OCI-LY1 (cell line): ENCODE measurements at regions not wholly inside any gene's neighbourhood (a gene's known extent, or its start where the extent isn't known, plus 50 kb on each side); places are given as distances from the start of the nearest gene placed in this dataset.

ENCODE experiments used
- H2AFZ ChIP-seq: fragments of 200-600 bp; sonication (generic), shearing (Covaris generic); 2 replicates; pipeline ENCODE4 v1.6.0; 2014; ENCODE audit warnings: antibody characterized with exemption, mild to moderate bottlenecking, low read length
- H3F3A ChIP-seq: fragments of 200-600 bp; sonication (generic), shearing (Covaris generic); 2 replicates; pipeline ENCODE4 v1.6.0; 2014; ENCODE audit warnings: mild to moderate bottlenecking, antibody characterized with exemption, low read length, moderate library complexity; ENCODE audit not compliant: insufficient read depth
- H3K27ac ChIP-seq: fragments of 200-600 bp; sonication (generic); 2 replicates; pipeline ENCODE4 v1.5.1; 2014; ENCODE audit warnings: low read length, mixed run types, mild to moderate bottlenecking, low read depth; ENCODE audit not compliant: poor library complexity, severe bottlenecking
- H3K27me3 ChIP-seq: fragments of 200-600 bp; sonication (generic); 2 replicates; pipeline ENCODE4 v1.6.0; 2014; ENCODE audit warnings: antibody characterized with exemption, mild to moderate bottlenecking, low read length, moderate library complexity; ENCODE audit not compliant: insufficient read depth
- H3K36me3 ChIP-seq: fragments of 200-600 bp; sonication (generic); 2 replicates; pipeline ENCODE4 v1.6.1; 2014; ENCODE audit warnings: mild to moderate bottlenecking, antibody characterized with exemption, low read length, moderate library complexity, mixed read lengths; ENCODE audit not compliant: insufficient read depth
- H3K4me1 ChIP-seq: fragments of 200-600 bp; sonication (generic); 2 replicates; pipeline ENCODE4 v1.5.1; 2014; ENCODE audit warnings: mild to moderate bottlenecking, low read length, moderate library complexity; ENCODE audit not compliant: insufficient read depth, severe bottlenecking
- H3K4me2 ChIP-seq: fragments of 200-600 bp; sonication (generic), shearing (Covaris generic); 2 replicates; pipeline ENCODE4 v1.6.1; 2014; ENCODE audit warnings: low read length
- H3K4me3 ChIP-seq: fragments of 200-600 bp; sonication (generic); 2 replicates; pipeline ENCODE4 v1.5.1; 2014; ENCODE audit warnings: low read length, low read depth, mild to moderate bottlenecking, mixed read lengths; ENCODE audit not compliant: poor library complexity, severe bottlenecking
- H3K79me2 ChIP-seq: fragments of 200-600 bp; shearing (Covaris generic); 2 replicates; pipeline ENCODE4 v1.6.1; 2016; ENCODE audit warnings: mixed run types, low read length, mixed read lengths; ENCODE audit not compliant: insufficient read depth
- H3K9ac ChIP-seq: fragments of 200-600 bp; sonication (generic), shearing (Covaris generic); 2 replicates; pipeline ENCODE4 v1.6.1; 2014; ENCODE audit warnings: mild to moderate bottlenecking, low read length, mixed read lengths
- H3K9me2 ChIP-seq: fragments of 200-600 bp; sonication (generic), shearing (Covaris generic); 2 replicates; pipeline ENCODE4 v1.6.1; 2014; ENCODE audit warnings: low read depth, mild to moderate bottlenecking, low read length, mixed read lengths
- H3K9me3 ChIP-seq: fragments of 200-600 bp; shearing (Covaris generic); 2 replicates; pipeline ENCODE4 v1.6.1; 2014; ENCODE audit warnings: low read length, mixed read lengths
- H4K20me1 ChIP-seq: fragments of 200-600 bp; sonication (generic), shearing (Covaris generic); 2 replicates; pipeline ENCODE4 v1.6.0; 2016; ENCODE audit warnings: mild to moderate bottlenecking, low read length; ENCODE audit not compliant: insufficient read depth
- EZH2 ChIP-seq: fragments of 200-600 bp; sonication (generic), shearing (Covaris generic); IDR thresholded peaks from 2 replicates; pipeline ENCODE4 v1.8.0; 2017; ENCODE audit warnings: borderline replicate concordance, mixed run types, mild to moderate bottlenecking, antibody characterized with exemption, low read length, moderate library complexity, mixed read lengths
- TF ChIP-seq, protein P1 (sequence below): fragments of 200-600 bp; sonication (generic), shearing (Covaris generic); IDR thresholded peaks from 2 replicates; pipeline ENCODE4 v1.5.1; 2017; ENCODE audit warnings: mild to moderate bottlenecking, antibody characterized with exemption, low read length, moderate library complexity, mixed read lengths

GRCh38 chr3:28050885-28051284, 190.5 kb upstream of the CMC1 start:
- Histone ChIP-seq H3K9ac (no peak overlapping the region), H2AFZ (no peak overlapping the region), H4K20me1 (no peaks in the 10 kb centered on the region), H3K9me3 (no peaks in the 10 kb centered on the region), H3F3A (no peaks in the 10 kb centered on the region), H3K27ac (no peak overlapping the region), H3K4me2 (no peak overlapping the region), H3K9me2 (no peaks in the 10 kb centered on the region), H3K4me1 (no peaks in the 10 kb centered on the region), H3K79me2 (no peaks in the 10 kb centered on the region), H3K4me3 (no peak overlapping the region), H3K27me3 (no peaks in the 10 kb centered on the region), H3K36me3 (no peaks in the 10 kb centered on the region)
- TF ChIP-seq EZH2 = no peak
- TF ChIP-seq, protein P1, sequence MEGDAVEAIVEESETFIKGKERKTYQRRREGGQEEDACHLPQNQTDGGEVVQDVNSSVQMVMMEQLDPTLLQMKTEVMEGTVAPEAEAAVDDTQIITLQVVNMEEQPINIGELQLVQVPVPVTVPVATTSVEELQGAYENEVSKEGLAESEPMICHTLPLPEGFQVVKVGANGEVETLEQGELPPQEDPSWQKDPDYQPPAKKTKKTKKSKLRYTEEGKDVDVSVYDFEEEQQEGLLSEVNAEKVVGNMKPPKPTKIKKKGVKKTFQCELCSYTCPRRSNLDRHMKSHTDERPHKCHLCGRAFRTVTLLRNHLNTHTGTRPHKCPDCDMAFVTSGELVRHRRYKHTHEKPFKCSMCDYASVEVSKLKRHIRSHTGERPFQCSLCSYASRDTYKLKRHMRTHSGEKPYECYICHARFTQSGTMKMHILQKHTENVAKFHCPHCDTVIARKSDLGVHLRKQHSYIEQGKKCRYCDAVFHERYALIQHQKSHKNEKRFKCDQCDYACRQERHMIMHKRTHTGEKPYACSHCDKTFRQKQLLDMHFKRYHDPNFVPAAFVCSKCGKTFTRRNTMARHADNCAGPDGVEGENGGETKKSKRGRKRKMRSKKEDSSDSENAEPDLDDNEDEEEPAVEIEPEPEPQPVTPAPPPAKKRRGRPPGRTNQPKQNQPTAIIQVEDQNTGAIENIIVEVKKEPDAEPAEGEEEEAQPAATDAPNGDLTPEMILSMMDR = no peak

- H2AFZ ChIP-seq = no peak overlapping the region
- H3K36me3 ChIP-seq = no peaks in the 10 kb centered on the region
- H3K4me3 ChIP-seq = no peak overlapping the region
- TF ChIP-seq, protein P1 = no peak
- no peak for TF ChIP-seq EZH2
- H3K9ac ChIP-seq = no peak overlapping the region
- no peak overlapping the region for H3K4me2 ChIP-seq
- H3K9me3 ChIP-seq = no peaks in the 10 kb centered on the region
- no peaks in the 10 kb centered on the region for H4K20me1 ChIP-seq
- H3K4me1 ChIP-seq = no peaks in the 10 kb centered on the region
- H3F3A ChIP-seq = no peaks in the 10 kb centered on the region
- no peaks in the 10 kb centered on the region for H3K79me2 ChIP-seq
- no peaks in the 10 kb centered on the region for H3K27me3 ChIP-seq
- no peak overlapping the region for H3K27ac ChIP-seq
- no peaks in the 10 kb centered on the region for H3K9me2 ChIP-seq
Measured at GRCh38 chr3:28053759-28054158, 187.7 kb upstream of the CMC1 start.

DNA sequence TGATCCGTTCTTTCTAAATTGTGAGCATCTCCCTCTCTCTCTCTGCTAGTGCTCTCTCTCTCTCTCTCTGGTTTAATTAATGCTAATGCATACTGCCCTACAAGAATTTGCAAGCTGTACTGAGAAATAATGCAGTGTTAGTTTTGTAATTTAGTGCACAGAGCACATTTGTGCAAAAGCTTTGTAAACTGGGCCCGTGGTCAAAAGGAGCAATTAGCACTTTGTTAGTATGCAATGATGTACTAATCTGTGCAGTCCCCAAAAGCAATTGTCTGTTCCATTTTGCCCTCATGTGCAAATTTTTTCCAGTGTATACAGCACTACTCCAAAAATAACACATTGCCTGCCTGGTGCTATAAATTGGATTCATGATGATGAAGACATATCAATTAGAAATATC, 184.6 kb upstream of the CMC1 start:
- H3K27me3 ChIP-seq = no peaks in the 10 kb centered on the region
- H3K9me3 ChIP-seq = no peaks in the 10 kb centered on the region

More for the DNA sequence above, 184.6 kb upstream of the CMC1 start:
- no peak overlapping the region for H3K4me2 ChIP-seq
- no peaks in the 10 kb centered on the region for H3K9me2 ChIP-seq
- no peak overlapping the region for H2AFZ ChIP-seq
- no peak overlapping the region for H3K9ac ChIP-seq
- H3K27ac ChIP-seq = no peak overlapping the region
- H3K79me2 ChIP-seq = no peaks in the 10 kb centered on the region
- no peaks in the 10 kb centered on the region for H4K20me1 ChIP-seq
- H3K4me1 ChIP-seq = no peaks in the 10 kb centered on the region
- H3K36me3 ChIP-seq = no peaks in the 10 kb centered on the region
- no peak overlapping the region for H3K4me3 ChIP-seq
- TF ChIP-seq, protein P1 = no peak
- no peaks in the 10 kb centered on the region for H3F3A ChIP-seq
